HG03095 (cell line): ENCODE measurements at regions not wholly inside any gene's neighbourhood (a gene's known extent, or its start where the extent isn't known, plus 50 kb on each side); places are given as distances from the start of the nearest gene placed in this dataset.

Experiments used
- ATAC-seq: cut with Tn5 transposase; IDR thresholded peaks from one replicate; pipeline ENCODE4 v1.9.1; 2021; ENCODE audit warnings: moderate library complexity; ENCODE audit not compliant: unreplicated experiment

- ATAC-seq: no peak
These were observed 69.0 kb upstream of the CD93 start for GRCh38 chr20:23155141-23155590.

- no peak for ATAC-seq
These were observed 67.7 kb upstream of the CD93 start for GRCh38 chr20:23153696-23154341.

- no peak for ATAC-seq
These were observed 66.8 kb upstream of the CD93 start for GRCh38 chr20:23152902-23153301.

GRCh38 chr20:23152308-23152892, 66.3 kb upstream of the CD93 start:
- no peak for ATAC-seq

- no peak for ATAC-seq
These were observed 65.8 kb upstream of the CD93 start for GRCh38 chr20:23151885-23152284.

- ATAC-seq: no peak
These were observed 65.0 kb upstream of the CD93 start for GRCh38 chr20:23151008-23151703.

GRCh38 chr20:23150304-23151007, 64.3 kb upstream of the CD93 start:
- ATAC-seq: no peak

GRCh38 chr20:23149623-23150279, 63.6 kb upstream of the CD93 start:
- ATAC-seq: no peak

- no peak for ATAC-seq
These were observed 62.8 kb upstream of the CD93 start for GRCh38 chr20:23148731-23149570.

GRCh38 chr20:23147964-23148730, 62.0 kb upstream of the CD93 start:
- ATAC-seq: peak; percentile 58

- no peak for ATAC-seq
These were observed 61.5 kb upstream of the CD93 start for GRCh38 chr20:23147647-23147963.

- no peak for ATAC-seq
These were observed 60.9 kb upstream of the CD93 start for GRCh38 chr20:23146857-23147637.

- no peak for ATAC-seq
These were observed 60.1 kb upstream of the CD93 start for GRCh38 chr20:23146181-23146580.

- ATAC-seq: no peak
These were observed 59.2 kb upstream of the CD93 start for GRCh38 chr20:23145281-23145700.

- no peak for ATAC-seq
These were observed 58.7 kb upstream of the CD93 start for GRCh38 chr20:23144856-23145255.

- no peak for ATAC-seq
These were observed 58.0 kb upstream of the CD93 start for GRCh38 chr20:23143986-23144690.

- no peak for ATAC-seq
These were observed 57.0 kb upstream of the CD93 start for GRCh38 chr20:23143098-23143497.
